Hypothalamus (tissue), 51 donors: ENCODE measurements at regions not wholly inside any gene's neighbourhood (a gene's known extent, or its start where the extent isn't known, plus 50 kb on each side); places are given as distances from the start of the nearest gene placed in this dataset.

Source experiments
- DNase-seq, 51 donors: peaks; one replicate each; lab custom pipeline; 2025; lab: John Stamatoyannopoulos, UW

DNA sequence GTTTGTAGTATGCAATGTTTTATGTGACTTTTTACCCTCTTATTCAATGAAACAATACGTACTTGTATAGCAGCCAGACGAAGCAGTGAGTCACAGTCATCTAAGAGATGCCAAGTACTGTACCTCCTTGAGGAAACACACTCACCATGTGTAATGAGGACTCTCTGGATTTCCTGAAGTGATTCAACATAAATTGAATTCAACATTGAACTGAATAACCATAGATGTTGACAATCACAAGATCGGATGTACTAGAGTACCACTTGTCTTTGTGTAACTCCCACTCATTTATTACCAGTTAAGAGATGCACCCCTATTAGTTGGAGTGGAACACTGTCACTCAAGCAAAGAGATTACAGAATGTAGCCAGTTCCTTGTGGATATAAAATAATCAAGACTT lies 175.2 kb upstream of the HMGA2 start:
- DNase-seq, result no peak

DNA sequence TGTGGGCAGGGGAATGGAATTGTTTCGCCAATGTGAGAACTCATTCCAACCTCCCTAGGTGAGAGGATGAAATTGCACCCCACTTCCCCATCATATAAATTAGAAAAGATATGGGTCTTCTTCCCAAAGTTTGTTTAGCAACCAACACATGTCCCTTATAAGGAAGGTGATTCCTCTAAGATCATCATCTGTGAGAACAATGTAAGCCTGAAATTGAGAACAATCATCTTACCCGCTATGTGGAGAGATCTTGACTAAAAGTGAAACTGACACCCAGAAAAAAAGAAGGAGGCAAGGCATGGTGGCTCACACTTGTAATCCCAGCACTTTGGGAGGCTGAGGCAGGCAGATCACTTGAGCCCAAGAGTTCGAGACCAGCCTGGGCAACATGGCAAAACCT lies 173.2 kb upstream of the HMGA2 start:
- no peak for DNase-seq

DNA sequence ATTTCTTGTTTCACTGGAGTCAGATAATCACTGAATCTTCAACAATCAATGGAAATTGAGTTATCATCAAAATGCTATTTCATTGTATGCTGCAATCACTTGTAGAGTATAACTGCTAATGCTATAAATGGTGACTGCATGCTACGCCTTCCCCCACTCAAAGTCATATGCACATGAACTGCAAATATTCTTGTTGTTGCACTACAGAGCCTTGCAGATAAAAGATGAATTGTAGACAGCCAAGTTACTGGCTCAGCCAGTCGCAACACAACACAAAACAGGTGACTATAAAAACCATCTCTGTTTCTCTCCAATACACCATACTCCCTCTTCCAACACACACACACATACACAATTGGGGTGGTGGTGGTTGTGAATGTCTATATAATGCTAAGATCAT lies 171.0 kb upstream of the HMGA2 start:
- DNase-seq, result no peak

DNA sequence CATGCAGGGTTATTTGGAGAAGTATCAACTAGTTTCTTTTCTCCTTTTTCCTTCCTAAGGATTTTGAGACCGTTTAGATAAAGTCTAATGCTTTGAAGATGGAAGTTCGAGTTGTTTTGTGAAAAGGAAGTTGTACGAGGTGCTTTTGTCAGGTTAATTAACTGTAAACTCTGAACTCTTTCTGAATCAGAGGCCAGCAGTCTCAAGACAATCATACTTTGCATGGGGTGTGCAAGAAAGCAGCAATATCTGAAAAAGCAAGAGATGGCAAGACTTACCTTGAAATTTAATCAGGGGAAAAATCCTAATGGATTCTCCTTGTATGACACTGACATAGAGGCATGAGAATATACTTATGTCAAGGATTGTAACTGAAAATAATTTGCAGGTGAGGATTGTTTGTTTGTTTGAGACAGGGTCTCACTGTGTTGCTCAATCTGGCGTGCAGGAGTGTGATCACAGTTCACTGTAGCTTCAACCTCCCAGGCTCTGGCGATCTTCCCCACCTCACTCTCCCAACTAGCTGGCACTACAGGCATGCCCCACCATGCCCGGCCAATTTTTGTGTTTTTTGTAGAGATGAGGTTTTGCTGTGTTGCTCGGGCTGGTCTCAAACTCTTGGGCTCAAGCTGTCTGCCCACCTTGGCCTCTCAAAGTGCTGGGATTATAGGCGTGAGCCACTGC lies 170.2 kb upstream of the HMGA2 start:
- no peak for DNase-seq

DNA sequence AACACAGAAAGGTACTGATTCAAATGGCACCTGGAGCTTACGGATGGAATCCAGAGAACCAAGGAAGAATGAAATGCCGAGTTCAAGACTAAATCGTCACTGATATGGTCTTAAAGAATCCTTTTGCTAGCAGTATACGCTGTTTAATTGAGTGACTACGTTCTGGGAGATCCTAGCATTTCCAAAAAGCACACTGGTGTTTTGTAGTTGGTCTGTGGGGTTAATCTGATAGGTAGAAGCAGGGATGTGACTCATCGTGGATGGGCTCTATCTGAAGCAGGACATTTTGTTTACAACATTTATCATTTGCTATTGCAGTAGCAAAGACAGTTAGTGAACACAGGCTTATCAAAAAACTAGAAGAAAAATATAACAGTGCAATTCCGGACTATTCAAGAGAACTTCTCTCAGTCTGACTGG lies 169.2 kb upstream of the HMGA2 start:
- DNase-seq, result no peak

DNA sequence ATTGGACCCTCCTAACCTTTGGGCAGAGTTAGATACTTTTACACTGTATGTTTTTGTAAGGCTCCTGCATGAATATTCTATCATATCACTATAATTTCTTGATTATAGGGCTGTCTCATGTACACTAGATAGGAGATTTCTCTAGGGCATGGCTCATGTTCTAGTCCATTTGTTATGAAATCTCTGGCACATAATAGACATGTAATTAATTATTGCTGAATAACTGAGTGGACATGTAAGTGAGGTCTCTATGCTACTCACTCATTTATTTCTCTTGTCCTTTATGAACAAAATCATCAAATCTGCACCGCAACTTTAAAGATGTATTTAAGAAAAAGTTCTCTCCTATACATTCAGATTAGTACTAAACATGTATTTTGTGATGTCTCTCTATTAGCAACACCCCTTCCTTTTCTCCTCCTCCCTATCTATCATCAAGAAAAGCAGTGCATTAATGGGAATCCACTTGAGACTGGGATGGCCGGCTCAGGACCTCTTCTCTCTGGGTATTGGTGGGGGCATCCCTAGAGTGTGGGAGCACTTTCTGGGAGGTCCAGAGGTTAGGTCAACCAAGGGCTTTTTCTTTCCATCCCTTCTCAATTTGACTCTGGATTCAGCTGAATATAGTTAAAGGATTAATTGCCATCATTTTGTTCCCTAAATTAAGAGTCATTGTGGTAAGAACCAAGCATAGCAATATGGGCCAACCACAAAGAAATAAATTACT lies 168.0 kb upstream of the HMGA2 start:
- DNase-seq, result no peak

DNA sequence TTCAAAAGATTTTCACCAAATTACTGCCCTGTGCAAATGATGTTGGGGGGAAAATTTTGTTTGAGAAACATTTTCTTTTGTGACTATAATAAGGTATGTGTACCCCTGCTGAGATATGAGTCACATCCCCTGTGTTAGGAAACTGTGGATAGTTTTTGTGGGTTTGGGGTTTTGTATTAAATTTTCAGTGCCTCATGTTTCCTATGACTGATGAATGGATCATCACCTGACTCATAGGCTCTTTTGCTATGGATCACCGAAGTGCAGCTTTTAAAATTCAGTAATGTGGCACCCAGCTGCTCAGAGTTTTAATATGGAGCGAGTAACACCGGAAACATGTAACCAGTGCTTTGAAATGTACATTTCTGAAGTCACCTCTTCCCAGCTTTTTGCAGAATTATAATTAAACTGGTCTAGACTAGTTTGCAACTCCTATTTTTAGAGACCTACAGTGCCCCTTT lies 167.4 kb upstream of the HMGA2 start:
- no peak for DNase-seq

DNA sequence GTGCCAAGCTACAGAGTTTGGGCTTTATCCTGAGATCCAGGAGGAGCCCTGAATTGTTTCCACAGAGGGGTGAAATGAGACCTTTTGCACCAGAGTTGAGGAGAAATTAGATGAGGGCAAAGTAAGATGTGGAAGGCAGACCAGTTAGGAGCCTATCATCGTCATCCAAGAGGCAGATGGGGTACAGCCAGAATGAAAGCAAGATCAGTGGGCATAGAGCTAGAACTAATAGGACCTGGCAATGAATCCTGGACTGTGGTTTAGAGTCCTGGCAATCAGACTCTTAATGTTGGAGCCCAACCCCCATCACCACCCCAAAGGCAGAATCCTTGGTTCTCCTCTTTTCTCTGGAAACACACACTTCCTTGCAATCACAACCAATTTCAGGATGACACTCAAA lies 166.6 kb upstream of the HMGA2 start:
- DNase-seq, result no peak

DNA sequence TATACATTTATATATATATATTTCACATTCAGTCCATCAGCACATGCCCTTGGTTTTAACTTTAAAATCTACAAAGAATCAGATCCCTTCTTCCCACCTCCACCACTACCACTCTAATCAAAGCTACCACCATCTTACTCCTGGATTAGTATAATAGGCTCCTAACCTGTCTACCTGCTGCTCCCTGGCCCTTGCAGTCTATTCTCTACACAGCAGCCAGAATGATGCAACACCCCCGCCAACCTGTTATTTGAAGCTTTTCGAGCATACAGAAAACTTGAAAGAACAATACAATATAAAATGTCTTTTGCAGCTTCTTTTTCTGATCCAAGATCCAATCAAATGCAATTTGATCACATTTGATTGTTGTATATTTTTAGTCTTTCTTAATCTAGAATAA lies 165.9 kb upstream of the HMGA2 start:
- no peak for DNase-seq

DNA sequence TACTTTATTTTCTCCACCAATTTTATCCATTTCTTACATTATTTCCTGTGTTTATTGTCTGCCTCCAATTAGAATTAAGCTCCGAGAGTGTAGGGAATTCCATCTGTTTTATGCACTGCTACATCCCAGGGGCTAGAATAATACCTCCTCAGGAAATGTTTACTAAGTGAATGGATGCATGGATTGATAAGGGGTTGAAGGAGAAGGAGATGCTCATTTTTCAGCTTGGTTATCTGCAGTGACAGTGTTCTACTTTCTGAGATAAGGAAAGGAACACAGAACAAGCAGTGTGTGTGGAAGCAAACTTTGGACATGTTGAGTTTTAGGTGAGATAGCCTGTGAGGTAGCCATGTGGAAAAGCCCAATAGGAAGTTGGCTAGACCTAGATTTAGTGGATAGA lies 164.6 kb upstream of the HMGA2 start:
- no peak for DNase-seq

DNA sequence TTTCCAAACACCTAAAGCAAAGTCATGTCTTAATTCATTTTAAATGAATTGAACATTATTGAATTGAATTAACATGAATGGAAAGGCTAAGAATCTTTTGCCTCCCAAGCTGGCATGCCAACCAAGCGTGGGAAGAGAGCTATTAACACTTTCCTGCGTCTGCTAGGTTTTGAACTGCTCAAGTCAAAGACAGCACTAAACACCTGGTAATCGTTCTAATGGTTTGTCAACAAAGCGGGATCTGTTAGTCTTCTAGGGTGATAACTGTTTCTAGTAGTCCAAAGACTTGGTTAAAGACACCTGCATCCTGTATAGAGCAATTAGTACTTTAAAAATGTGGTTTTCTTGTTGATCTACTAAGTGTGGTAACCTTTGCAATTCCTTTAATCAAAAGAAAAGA lies 164.2 kb upstream of the HMGA2 start:
- no peak for DNase-seq

DNA sequence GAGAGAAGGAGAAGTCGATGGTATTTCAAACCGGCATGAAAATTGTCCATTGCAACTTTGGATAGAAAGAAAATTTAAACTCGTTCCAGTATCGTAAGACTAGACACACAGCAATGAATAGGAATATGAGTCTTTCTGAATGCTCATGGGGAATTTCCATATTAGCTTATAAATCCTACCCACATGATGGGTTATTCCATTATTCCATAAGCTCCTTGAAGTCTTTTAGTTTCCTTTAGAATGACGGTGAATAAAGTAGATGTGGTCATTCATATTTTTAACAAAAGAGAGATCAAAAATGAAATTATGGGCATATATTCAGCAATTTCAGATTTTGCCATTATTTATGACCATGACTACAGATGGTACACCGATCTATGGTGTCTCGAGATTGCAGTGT lies 163.4 kb upstream of the HMGA2 start:
- no peak for DNase-seq

DNA sequence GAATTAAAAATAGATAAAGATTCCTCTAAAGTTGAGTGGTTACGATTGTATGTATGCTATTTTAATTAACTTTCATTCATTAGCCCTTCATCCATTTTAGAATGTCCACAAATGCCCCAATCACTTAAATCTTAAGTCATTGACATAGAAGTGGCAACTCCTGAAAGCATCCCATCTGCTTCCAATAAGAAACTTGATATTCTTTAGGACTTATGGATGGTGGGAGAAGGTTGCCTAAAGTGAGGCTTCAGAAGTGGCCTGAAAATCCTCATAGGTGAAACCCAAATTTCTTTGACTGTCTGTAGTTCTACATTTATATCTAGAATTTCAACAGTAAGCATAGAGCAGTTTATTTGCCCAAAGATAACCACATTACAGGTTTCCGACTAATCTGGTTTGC lies 161.7 kb upstream of the HMGA2 start:
- DNase-seq, result no peak

DNA sequence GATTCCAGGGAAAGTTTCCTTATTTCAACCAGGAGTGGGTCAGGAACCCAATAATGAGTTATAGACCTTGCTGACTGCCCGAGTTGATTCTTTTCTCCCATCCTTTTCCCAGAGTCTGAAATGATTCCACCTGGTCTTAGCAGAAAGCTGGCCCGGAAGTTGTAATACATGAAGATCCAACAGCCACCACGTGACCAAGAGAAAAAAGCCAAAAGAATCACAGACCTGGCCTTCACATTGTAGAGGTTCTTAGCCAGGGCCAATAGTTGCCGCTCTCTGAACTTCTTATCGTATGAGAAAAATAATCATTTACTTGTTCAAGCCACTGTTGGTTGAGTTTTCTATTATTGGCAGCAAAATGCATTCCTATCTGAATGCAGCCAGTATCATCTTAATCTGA lies 161.2 kb upstream of the HMGA2 start:
- DNase-seq, result no peak

DNA sequence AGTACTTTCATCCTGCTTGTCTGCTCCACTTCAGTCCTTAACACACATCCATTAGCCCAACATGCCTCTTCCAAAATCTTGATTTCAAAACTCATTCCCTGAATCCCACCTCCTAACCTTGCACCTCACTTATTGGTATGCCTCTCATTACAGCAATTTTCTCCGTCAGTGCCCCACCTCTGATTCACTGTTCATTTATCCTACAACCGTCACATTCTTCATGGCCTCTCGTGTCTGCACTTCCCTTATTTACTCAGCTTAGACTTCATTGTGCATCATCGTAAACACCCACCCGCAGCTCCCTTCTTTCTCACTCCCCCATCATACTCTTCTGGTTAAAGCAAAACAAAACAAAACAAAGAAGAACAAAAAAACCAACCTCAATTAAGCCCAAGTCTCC lies 160.6 kb upstream of the HMGA2 start:
- no peak for DNase-seq

DNA sequence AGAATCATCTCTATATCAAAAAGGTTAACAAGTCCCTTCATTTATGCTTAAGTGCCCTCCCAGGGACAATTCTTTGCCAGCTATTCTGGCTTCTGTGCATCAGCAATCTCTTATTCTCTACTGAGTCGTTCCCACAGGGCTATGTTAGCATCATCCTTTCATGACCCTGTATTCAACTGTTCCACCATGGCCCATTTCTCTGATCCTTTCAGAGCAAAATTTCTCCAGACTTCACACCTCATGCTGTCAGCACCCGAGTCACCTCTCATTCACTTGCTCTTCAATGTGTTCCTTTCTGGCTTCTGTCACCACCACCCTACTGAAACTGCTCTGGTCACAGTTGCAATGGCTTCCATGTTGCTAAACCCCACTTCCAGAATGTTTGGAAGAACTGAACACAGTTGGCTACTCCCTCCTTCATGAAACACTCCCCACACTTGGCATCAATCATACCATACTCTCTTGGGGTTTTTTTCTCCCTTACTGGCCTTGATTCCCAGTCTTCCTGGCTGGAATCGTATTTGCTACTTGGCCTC lies 159.5 kb upstream of the HMGA2 start:
- no peak for DNase-seq

DNA sequence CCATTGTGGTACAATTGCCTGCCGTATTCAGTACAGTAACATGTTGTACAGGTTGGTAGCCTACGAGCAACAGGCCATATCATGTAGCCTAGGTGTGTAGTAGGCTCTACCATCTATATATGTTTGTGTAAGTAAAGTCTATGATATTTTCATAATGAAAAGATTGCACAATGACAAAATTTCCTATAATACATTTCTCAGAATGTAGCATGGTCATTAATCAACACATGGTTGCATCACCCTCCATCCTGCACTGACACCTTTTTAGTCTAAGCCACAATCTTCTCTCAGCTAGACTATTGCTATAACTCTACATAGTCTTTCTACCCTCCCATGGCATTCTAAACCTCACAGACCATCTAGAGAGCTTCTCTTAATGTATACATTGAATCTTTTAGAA lies 158.5 kb upstream of the HMGA2 start:
- no peak for DNase-seq

DNA sequence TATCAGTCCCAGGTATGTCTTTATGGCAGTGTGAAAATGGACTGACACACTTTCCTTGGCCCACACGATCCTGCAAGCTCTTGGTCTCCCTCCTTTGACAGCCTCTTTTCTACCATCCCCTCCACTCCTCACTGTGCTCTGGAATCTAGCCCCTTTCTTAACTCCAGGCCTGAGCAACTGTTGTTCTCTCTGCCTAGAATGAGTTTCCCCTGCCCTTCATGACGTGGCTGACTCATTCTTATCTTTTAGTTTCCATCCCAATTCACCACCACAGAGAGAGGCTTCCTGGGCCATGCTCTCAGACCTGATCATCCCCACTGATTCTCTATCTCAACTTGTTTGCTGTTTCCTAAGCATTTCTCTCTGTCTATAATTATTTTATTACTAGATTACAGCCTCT lies 157.4 kb upstream of the HMGA2 start:
- no peak for DNase-seq

DNA sequence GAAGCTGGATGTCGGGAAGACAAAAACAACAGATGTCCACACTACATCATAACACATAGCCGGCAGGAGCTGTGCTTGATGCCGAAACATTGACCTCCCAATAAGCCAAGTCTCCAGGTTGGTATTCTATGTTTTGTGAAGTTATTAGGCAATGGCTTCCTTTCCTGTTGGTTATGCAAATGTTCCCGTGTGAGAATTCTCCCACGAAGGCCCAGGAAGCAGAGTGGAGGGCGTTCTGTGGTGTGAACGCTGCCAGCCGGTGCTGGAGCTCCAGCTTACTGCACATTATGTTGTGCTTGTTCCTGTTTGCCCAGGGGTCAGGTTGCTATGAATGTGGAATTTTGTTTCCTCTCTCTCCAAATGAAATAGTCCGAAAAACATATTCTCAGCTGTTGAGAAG lies 156.4 kb upstream of the HMGA2 start:
- no peak for DNase-seq

DNA sequence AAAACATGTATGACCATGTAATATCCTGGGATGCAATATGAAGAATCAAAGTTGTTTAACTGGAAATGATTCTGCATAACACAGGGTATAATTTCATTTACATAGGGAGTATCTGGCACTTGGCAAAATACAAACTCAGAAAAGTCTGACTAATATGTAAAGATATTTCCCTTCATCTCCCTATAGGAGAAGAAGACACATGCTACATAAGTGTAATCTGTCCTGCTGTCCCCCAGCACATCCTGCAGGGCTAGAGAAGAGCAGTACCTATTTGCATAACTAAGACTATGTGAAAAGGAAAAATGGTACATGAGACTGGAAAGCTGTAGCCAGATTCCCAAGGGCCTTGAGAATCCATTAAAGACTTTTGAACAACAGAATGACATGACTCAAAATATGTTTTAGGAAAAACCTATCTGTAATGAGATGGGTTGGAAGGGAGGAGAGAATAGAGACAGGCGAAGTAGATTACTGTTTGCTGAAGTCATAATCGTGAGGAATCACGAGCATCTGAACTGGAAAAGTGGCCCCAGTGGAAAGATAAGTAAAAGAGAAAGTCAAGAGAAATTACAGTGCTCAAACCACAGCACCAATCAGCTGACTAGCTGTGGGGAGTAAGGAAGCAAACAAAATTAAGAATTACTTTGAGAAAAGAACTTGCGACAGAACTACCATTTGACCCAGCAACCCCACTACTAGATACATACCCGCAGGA lies 155.1 kb upstream of the HMGA2 start:
- DNase-seq, result no peak

DNA sequence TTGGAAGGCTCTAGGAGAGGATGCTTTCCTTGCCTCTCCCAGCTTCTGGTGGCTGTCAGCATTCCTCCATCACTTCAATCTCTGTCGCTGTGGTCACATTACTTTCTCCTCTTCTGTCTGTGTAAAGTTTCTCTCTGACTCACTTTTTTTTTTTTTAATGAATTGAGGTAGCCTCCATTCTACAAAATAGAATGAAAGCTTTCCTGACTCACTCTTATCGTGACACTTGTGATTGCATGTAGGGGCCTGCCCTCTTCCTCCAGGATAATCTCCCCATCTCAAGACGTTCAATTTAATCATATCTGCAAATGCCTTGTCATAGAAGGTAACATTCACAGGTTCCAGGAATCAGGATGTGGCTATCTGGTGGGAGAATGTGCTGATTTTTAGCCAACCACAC lies 153.5 kb upstream of the HMGA2 start:
- no peak for DNase-seq

DNA sequence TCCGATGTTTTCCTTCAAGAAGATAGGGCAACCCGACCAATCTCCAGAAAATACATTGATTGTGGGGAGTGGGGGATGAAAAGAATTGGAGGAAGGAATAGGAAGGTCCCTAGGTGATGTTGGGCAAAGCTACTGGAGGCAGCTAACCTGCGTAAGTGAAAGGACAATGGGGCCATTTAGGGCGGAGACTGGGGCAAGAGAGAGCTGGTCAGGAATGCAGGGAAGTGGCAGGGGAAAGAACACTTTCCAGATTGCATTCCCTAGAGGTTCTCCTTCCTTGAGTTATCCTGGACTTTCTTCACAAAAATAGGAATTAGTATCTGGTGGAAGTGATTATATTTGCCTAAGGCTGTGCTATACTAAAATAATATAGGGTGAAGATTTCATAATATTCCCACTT lies 151.8 kb upstream of the HMGA2 start:
- DNase-seq, result no peak
